Psoas muscle (tissue), 7 donors: ENCODE measurements at regions not wholly inside any gene's neighbourhood (a gene's known extent, or its start where the extent isn't known, plus 50 kb on each side); places are given as distances from the start of the nearest gene placed in this dataset.

ENCODE experiments used
- ATAC-seq, 4 donors: fragments of 200-7000 bp; cut with Tn5 transposase; one replicate each; pipeline ENCODE4 v1.9.1; 2020; ENCODE audit warnings: moderate library complexity in 3 of 4, mild to moderate bottlenecking in 2 of 4
- DNase-seq, 2 donors: peaks; one replicate each; pipeline ENCODE4 v3.0.0-alpha.2; 2020
- H3K27ac ChIP-seq: fragments of 200-600 bp; one replicate; pipeline ENCODE4 v1.8.0; 2022
- H3K27me3 ChIP-seq, 3 donors: fragments of 200-600 bp in 1 of 3; one replicate each; pipeline versions ENCODE4 v1.6.1 to v1.8.0; 2013 to 2022; ENCODE audit warnings: low read length in 2 of 3, mild to moderate bottlenecking in 2 of 3, moderate library complexity in 1 of 3; ENCODE audit not compliant: insufficient read depth in 3 of 3
- H3K36me3 ChIP-seq, 2 donors: fragments of 200-600 bp in 1 of 2; one replicate each; pipeline versions ENCODE4 v1.6.1 to v1.8.0; 2013 to 2022; ENCODE audit warnings: low read depth in 1 of 2, mild to moderate bottlenecking in 1 of 2, moderate library complexity in 1 of 2; ENCODE audit not compliant: insufficient read depth in 1 of 2
- H3K4me1 ChIP-seq: fragments of 200-600 bp; one replicate; pipeline ENCODE4 v1.8.0; 2022
- H3K4me3 ChIP-seq: fragments of 200-600 bp; one replicate; pipeline ENCODE4 v1.8.0; 2022; ENCODE audit warnings: mild to moderate bottlenecking
- H3K9me3 ChIP-seq: fragments of 200-600 bp; one replicate; pipeline ENCODE4 v1.8.0; 2022
- WGBS, 3 donors: extraction: QIAGEN DNeasy Blood & Tissue Kit; methylation state at CpG; one replicate each; pipeline versions ENCODE4 v1.1.6 to v1.1.7; 2013; 5-methylcytosine and 5-hydroxymethylcytosine counted together
- intact Hi-C, 2 donors: fragments of 100-400 bp; cut with DNase I; formaldehyde crosslinking; loops; one replicate each; pipeline versions ENCODE4 v1.11.0 to v1.14.2; 2022
- TF ChIP-seq, protein P1 (sequence below): fragments of 200-600 bp; IDR thresholded peaks from one replicate; pipeline ENCODE4 v1.8.0; 2022; ENCODE audit warnings: antibody characterized with exemption
- donor health status: healthy with polysubstance abuse.
- donor health status: DM: no; HTN: no; CAD: no; lungs with moderate emphysema.
- donor health status: Bipolar disorder and iron deficiency.
- donor health status: healthy.
- donor health status: DM: yes; HTN: yes; CAD: no.
- donor health status: DM: no; HTN: no; CAD: no.
- donor health status: DM: yes; HTN: yes; CAD: no.

DNA sequence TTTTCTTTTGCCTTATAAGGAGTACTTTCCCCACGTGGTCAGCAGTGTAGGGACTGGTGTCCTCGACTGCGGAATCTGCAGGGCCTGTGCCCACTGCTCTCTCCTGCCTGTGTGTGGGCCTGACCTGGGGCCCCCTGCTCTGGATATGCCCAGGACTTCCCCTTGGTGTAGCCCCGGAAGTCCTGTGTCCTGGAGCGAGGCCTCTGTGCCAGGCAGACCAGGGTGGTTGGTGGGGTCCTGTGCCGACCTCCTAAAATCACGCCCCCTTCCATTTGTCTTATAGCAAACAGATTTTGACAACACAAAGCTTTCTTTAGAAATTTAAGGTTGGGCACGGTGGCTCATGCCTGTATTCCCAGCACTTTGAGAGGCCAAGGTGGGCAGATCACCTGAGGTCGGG, 64.2 kb downstream of the DLL1 start:
- TF ChIP-seq, protein P1, sequence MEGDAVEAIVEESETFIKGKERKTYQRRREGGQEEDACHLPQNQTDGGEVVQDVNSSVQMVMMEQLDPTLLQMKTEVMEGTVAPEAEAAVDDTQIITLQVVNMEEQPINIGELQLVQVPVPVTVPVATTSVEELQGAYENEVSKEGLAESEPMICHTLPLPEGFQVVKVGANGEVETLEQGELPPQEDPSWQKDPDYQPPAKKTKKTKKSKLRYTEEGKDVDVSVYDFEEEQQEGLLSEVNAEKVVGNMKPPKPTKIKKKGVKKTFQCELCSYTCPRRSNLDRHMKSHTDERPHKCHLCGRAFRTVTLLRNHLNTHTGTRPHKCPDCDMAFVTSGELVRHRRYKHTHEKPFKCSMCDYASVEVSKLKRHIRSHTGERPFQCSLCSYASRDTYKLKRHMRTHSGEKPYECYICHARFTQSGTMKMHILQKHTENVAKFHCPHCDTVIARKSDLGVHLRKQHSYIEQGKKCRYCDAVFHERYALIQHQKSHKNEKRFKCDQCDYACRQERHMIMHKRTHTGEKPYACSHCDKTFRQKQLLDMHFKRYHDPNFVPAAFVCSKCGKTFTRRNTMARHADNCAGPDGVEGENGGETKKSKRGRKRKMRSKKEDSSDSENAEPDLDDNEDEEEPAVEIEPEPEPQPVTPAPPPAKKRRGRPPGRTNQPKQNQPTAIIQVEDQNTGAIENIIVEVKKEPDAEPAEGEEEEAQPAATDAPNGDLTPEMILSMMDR = no peak
- 79 to 83% (median 80%) methylated on average over 9 of the region's 9 CpGs for WGBS, 3 donors
- Histone ChIP-seq H3K9me3 (no peaks in the 10 kb centered on the region), H3K27me3 (no peaks in the 10 kb centered on the region), H3K36me3 (no peaks in the 10 kb centered on the region), H3K4me1 (peaks cover 38% of the 10 kb centered on the region), H3K27ac (peak overlapping the region; percentile 53), H3K4me3 (no peak overlapping the region)
- intact Hi-C loops = no loop called here
- ATAC-seq = peak in 1 of 4 donors; percentile 10
- DNase-seq = no peak

- TF ChIP-seq, protein P1 = no peak
- Histone ChIP-seq H3K27ac (peak overlapping the region; percentile 53), H3K4me3 (no peak overlapping the region), H3K4me1 (peaks cover 37% of the 10 kb centered on the region), H3K27me3 (no peaks in the 10 kb centered on the region), H3K36me3 (no peaks in the 10 kb centered on the region), H3K9me3 (no peaks in the 10 kb centered on the region)
- ATAC-seq = peak; percentile 47 to 75 (median 66)
- peak; percentile 44 to 68 for DNase-seq
- WGBS, 3 donors = 35 to 38% (median 37%) methylated on average over 22 of the region's 22 CpGs
- intact Hi-C loops = no loop called here
Observed at GRCh38 chr6:170225852-170226417, 64.9 kb downstream of the DLL1 start.

GRCh38 chr6:170224694-170225660, 65.9 kb downstream of the DLL1 start:
- TF ChIP-seq, protein P1 = no peak
- Histone ChIP-seq H3K4me1 (peaks cover 27% of the 10 kb centered on the region), H3K27me3 (no peaks in the 10 kb centered on the region), H3K4me3 (no peak overlapping the region), H3K27ac (peak overlapping the region; percentile 53), H3K9me3 (no peaks in the 10 kb centered on the region), H3K36me3 (no peaks in the 10 kb centered on the region)
- ATAC-seq (peak; percentile 50 to 65 (median 62)), DNase-seq (no peak)
- 84 to 88% (median 87%) methylated on average over 23 of the region's 23 CpGs for WGBS, 3 donors
- intact Hi-C loops = loop anchor here in 1 of 2 donors (5.0 kb wide), 1 partner anchor 48 kb away; no protein-coding TSS in a partner anchor

DNA sequence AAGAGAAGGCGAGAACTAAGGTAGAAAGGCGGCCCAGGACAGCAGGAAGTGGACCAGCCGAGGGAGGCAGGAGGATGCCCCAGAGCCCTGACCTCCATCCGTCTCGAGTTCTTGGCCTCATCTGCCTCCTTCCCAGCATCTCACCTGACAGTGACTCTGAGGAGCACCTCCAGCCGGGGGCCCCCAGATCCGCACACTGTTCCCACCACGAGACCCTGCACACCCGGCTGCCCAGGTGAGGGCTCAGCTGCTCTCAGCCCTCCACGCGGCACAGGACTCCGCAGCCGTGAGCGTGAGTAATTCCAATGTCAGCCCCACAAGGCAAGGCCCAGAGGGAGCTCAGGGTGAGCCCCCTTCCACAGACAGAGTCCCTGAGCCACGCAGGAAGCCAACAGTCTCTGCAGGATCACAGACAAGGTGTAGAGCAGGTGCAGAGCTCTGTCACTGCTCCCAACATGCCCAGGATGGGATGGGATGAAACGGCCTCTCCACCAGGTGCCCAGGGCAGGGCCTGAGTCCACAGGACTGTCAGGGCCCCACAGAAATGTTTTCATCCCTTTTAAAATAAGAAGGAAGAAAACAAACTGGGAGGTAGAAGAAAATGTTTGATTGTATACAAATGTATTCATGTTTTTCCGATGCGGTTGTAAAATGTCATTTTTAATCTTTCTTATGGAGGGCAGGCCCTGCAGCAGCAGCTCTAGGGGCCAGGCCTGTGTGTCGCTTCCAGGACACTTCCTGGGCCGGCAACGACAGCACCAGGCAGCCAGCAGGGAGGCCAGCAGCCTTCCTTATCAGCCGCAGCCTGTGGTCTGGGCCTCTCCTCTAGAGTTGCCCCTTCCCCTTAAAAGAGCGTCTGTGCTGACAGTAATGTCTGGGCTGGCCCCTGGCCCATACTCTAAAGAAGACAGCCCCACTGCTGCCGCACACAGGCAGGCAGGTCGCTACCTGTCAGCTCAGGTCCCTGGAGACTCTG, 66.9 kb downstream of the DLL1 start:
- Histone ChIP-seq H3K4me1 (peaks cover 17% of the 10 kb centered on the region), H3K27ac (no peak overlapping the region), H3K9me3 (no peaks in the 10 kb centered on the region), H3K36me3 (no peaks in the 10 kb centered on the region), H3K27me3 (no peaks in the 10 kb centered on the region), H3K4me3 (no peak overlapping the region)
- DNase-seq (no peak), ATAC-seq (no peak)
- TF ChIP-seq, protein P1 = no peak
- WGBS, 3 donors = 87 to 92% (median 90%) methylated on average over 25 of the region's 25 CpGs
- intact Hi-C loops = loop anchor here in 1 of 2 donors (5.0 kb wide), 1 partner anchor 47 kb away; no protein-coding TSS in a partner anchor
